Nephron progenitor cell (in vitro differentiated cells): ENCODE measurements at regions not wholly inside any gene's neighbourhood (a gene's known extent, or its start where the extent isn't known, plus 50 kb on each side); places are given as distances from the start of the nearest gene placed in this dataset.

Experiments
- DNase-seq: peaks from one replicate; pipeline ENCODE4 v3.0.0; 2021
- H3K27ac Mint-ChIP-seq: 2 replicates; pipeline ENCODE4 v1.8.0; 2021; ENCODE audit warnings: mild to moderate bottlenecking, moderate library complexity, mixed read lengths
- H3K27me3 Mint-ChIP-seq: 2 replicates; pipeline ENCODE4 v1.8.0; 2021; ENCODE audit warnings: mild to moderate bottlenecking, low read depth, mixed read lengths; ENCODE audit not compliant: poor library complexity
- H3K36me3 Mint-ChIP-seq: 2 replicates; pipeline ENCODE4 v1.8.0; 2021; ENCODE audit warnings: low read depth, mixed read lengths
- H3K4me1 Mint-ChIP-seq: 2 replicates; pipeline ENCODE4 v1.8.0; 2021; ENCODE audit warnings: mixed read lengths
- H3K4me3 Mint-ChIP-seq: 2 replicates; pipeline ENCODE4 v1.8.0; 2021; ENCODE audit warnings: mild to moderate bottlenecking, moderate library complexity, mixed read lengths
- H3K9me3 Mint-ChIP-seq: 2 replicates; pipeline ENCODE4 v1.8.0; 2021; ENCODE audit warnings: mild to moderate bottlenecking, moderate library complexity, mixed read lengths
- TF ChIP-seq, protein P1 (sequence below): fragments of 200-600 bp; sonication (generic); IDR thresholded peaks from 2 replicates; pipeline ENCODE4 v1.5.0; 2021; ENCODE audit warnings: antibody characterized with exemption

DNA sequence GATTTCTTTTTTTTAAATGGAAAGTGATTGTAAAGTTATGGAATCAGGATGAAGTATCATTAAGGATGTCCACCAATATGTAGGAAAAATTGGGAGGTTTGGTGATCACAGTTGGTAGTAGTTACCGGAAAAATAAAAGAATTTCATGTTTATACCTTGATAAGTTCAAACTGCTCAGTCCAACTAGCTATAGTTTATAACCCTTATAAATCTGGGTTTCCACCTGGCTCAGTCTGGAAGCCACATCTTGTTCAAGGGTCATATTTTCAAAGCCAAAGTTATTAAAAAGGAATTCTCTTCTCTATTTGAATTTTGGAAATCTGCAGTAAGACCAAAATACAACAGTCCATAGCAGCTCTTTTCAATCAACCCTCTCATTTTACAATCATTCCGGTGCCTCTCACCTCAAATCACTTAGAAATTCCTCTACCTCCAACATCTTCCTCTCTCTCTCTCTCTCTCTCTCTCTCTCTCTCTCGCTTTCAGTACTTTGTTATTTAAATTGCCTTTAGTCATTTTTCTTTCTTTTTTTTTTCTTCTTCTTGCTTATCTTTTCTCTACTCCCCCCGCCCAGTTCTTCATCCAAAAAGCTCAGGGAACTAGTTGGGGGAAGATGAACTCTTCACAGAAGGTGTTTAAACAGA lies 186.2 kb upstream of the TBC1D5 start:
- H3K27me3 Mint-ChIP-seq = peaks cover 2% of the 10 kb centered on the region
- no peak for DNase-seq
- no peak overlapping the region for H3K27ac Mint-ChIP-seq
- H3K36me3 Mint-ChIP-seq = peaks cover 17% of the 10 kb centered on the region
- H3K4me3 Mint-ChIP-seq = no peak overlapping the region
- H3K4me1 Mint-ChIP-seq = no peaks in the 10 kb centered on the region
- TF ChIP-seq, protein P1, sequence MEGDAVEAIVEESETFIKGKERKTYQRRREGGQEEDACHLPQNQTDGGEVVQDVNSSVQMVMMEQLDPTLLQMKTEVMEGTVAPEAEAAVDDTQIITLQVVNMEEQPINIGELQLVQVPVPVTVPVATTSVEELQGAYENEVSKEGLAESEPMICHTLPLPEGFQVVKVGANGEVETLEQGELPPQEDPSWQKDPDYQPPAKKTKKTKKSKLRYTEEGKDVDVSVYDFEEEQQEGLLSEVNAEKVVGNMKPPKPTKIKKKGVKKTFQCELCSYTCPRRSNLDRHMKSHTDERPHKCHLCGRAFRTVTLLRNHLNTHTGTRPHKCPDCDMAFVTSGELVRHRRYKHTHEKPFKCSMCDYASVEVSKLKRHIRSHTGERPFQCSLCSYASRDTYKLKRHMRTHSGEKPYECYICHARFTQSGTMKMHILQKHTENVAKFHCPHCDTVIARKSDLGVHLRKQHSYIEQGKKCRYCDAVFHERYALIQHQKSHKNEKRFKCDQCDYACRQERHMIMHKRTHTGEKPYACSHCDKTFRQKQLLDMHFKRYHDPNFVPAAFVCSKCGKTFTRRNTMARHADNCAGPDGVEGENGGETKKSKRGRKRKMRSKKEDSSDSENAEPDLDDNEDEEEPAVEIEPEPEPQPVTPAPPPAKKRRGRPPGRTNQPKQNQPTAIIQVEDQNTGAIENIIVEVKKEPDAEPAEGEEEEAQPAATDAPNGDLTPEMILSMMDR = no peak
- H3K9me3 Mint-ChIP-seq = peaks cover 10% of the 10 kb centered on the region

DNA sequence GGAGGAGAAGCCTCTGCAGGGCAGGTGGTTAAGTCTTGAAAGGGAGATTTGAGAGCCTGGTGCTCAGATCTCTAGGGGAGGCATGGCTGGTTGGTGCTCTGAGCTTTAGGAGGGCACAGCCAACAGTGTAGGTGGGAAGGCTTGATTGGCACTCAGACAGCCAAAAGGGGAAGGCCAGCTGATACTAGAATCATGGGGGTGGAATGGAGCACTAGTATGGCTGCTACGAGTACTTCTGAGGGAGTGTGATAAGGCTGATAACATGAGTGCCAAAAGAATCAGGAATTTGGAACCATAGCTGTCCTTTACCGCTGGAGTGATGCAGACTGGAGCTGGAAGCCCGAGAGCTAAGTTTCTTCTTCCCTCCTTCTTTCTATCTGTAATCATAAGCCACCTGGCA lies 184.6 kb upstream of the TBC1D5 start:
- peaks cover 2% of the 10 kb centered on the region for H3K27me3 Mint-ChIP-seq
- H3K9me3 Mint-ChIP-seq = peaks cover 10% of the 10 kb centered on the region
- H3K27ac Mint-ChIP-seq = no peak overlapping the region
- TF ChIP-seq, protein P1 = no peak
- H3K4me1 Mint-ChIP-seq = no peaks in the 10 kb centered on the region
- peaks cover 14% of the 10 kb centered on the region for H3K36me3 Mint-ChIP-seq
- DNase-seq = no peak
- H3K4me3 Mint-ChIP-seq = no peak overlapping the region

DNA sequence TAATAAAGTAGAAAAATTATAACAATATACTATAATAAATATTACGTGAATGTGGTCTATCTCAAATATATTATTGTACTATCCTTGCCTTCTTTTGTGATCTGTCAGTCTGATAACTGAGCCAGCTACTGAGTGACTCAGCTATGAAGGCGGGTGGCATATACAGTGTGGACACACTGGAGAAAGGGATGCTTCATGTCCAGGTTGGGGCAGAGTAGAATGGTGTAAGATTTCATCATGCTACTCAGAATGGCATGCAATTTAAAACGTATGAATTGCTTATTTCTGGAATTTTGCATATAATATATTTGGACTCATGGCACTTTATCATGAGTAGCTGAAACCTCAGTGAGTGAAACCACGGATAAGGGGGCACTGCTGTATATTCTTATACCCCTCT lies 172.9 kb upstream of the TBC1D5 start:
- TF ChIP-seq, protein P1 = no peak
- Mint-ChIP-seq H3K36me3 (no peaks in the 10 kb centered on the region), H3K4me1 (peaks cover 8% of the 10 kb centered on the region), H3K27me3 (no peaks in the 10 kb centered on the region), H3K4me3 (no peak overlapping the region), H3K27ac (no peak overlapping the region), H3K9me3 (no peaks in the 10 kb centered on the region)
- no peak for DNase-seq

DNA sequence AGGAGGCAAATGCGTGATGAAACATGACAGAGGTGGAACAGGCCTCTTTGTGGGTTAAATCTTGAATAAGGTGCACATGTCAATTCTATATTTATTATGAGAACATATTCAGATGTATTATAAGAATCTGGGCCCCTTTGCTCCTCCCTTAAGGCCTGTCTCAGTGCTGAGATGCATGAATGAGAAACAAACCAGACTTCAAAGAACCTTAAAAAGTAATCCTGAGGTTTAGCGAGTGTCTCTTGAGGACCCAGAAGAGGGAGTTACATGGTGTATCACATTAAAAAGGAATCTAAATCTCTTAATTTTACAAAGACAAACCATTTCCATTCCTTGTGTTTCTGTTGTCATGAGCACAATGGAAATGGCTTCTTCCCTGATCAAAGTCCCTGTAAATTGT lies 170.9 kb upstream of the TBC1D5 start:
- no peak overlapping the region for H3K4me3 Mint-ChIP-seq
- peaks cover 17% of the 10 kb centered on the region for H3K4me1 Mint-ChIP-seq
- H3K27me3 Mint-ChIP-seq = no peaks in the 10 kb centered on the region
- H3K9me3 Mint-ChIP-seq = no peaks in the 10 kb centered on the region
- DNase-seq = no peak
- TF ChIP-seq, protein P1 = no peak
- H3K27ac Mint-ChIP-seq = no peak overlapping the region
- no peaks in the 10 kb centered on the region for H3K36me3 Mint-ChIP-seq

DNA sequence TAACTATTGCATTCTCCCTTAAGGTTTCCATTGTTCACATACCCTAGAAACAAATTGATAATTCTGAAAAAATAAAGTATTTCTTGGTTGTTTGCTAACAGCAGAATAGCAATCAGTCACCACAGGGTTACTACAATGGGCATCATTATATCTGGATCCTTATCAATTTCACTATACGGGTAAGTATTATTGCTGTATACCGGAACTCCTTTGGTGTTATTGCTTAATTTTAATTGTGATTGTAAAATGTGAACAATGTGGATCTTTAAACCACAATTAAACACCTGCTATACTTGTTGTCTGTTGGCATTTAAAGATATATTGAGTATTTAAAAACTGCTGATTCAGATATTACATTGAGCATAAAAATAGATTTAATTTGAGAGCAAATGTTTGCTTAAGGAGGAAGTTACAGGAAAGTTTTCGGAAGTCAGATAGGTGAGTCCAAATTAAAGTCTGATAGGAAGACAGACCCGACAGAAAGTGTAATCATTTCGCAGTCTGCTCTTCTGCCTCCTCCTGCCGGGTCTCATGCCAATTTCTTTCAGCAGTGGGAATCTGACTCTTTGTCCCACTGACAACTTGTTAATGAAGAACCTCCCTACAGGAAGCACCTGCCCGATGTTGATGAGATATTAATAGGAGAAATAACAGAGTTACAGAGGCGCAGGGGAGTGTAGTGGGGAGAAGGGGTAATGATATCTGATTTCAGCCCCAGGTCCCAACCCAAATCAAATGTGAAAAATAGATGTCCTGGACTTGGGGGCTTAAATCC lies 169.7 kb upstream of the TBC1D5 start:
- no peak for DNase-seq
- Mint-ChIP-seq H3K27me3 (no peaks in the 10 kb centered on the region), H3K27ac (no peak overlapping the region), H3K4me3 (no peak overlapping the region), H3K9me3 (no peaks in the 10 kb centered on the region), H3K36me3 (no peaks in the 10 kb centered on the region), H3K4me1 (peaks cover 24% of the 10 kb centered on the region)
- TF ChIP-seq, protein P1 = no peak

DNA sequence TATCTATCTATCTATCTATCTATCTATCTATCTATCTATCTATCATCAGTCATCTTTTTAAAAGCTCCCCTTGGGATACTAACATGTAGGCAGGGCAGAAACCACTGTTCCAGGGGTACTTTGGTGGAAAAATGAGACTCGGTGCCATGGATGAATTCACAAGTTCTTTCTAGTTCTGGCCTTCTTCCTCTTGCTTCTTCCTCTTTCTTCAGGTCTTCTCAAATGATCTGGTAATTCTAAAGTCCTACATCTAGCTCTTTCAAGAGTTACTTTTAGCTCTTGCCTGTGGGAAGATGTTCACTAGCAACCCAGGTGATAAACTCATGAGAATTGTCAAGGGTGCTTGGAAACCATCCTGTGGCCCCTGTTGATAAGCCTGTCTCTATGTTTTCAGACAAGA lies 168.5 kb upstream of the TBC1D5 start:
- Mint-ChIP-seq H3K4me1 (peaks cover 24% of the 10 kb centered on the region), H3K9me3 (peaks cover 6% of the 10 kb centered on the region), H3K4me3 (no peak overlapping the region), H3K27me3 (no peaks in the 10 kb centered on the region), H3K36me3 (peaks cover 5% of the 10 kb centered on the region), H3K27ac (no peak overlapping the region)
- no peak for DNase-seq
- TF ChIP-seq, protein P1 = no peak
